KOPT-K1 (cell line): ENCODE measurements at regions not wholly inside any gene's neighbourhood (a gene's known extent, or its start where the extent isn't known, plus 50 kb on each side); places are given as distances from the start of the nearest gene placed in this dataset.

Experiments used
- H3K27ac ChIP-seq: fragments of 200-600 bp; sonication (generic); 2 replicates; pipeline ENCODE4 v1.5.1; 2016; ENCODE audit warnings: antibody characterized with exemption, mild to moderate bottlenecking, low read depth, low read length; ENCODE audit not compliant: poor library complexity, severe bottlenecking
- H3K36me3 ChIP-seq: fragments of 200-600 bp; sonication (generic); 2 replicates; pipeline ENCODE4 v1.5.1; 2017; ENCODE audit warnings: antibody characterized with exemption, mild to moderate bottlenecking, low read length, moderate library complexity; ENCODE audit not compliant: insufficient read depth
- H3K9me3 ChIP-seq: fragments of 200-600 bp; sonication (generic); 2 replicates; pipeline ENCODE4 v1.5.1; 2017; ENCODE audit warnings: antibody characterized with exemption, low read length, mild to moderate bottlenecking; ENCODE audit not compliant: insufficient read depth, poor library complexity, severe bottlenecking

DNA sequence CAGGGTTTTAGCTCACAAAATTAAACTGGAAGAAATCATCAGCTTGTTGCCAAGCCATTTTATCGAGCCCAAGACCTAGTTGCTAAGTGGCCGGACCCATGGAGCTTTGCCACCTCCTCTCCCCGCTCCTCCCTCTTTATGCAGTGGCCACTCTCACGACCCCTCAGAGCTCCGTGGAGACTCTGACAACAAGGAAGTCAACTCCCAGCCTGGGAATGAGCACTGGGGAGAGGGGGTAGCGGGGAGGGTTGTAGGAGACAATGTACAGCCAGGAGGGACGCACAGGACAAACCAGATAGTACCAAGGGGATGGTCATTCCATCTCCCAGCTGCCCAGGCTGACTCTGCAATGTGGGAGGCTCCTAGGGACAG is 250.9 kb downstream of the SIPA1L2 start:
- H3K36me3 ChIP-seq = no peaks in the 10 kb centered on the region
- H3K9me3 ChIP-seq = no peaks in the 10 kb centered on the region
- no peak overlapping the region for H3K27ac ChIP-seq

DNA sequence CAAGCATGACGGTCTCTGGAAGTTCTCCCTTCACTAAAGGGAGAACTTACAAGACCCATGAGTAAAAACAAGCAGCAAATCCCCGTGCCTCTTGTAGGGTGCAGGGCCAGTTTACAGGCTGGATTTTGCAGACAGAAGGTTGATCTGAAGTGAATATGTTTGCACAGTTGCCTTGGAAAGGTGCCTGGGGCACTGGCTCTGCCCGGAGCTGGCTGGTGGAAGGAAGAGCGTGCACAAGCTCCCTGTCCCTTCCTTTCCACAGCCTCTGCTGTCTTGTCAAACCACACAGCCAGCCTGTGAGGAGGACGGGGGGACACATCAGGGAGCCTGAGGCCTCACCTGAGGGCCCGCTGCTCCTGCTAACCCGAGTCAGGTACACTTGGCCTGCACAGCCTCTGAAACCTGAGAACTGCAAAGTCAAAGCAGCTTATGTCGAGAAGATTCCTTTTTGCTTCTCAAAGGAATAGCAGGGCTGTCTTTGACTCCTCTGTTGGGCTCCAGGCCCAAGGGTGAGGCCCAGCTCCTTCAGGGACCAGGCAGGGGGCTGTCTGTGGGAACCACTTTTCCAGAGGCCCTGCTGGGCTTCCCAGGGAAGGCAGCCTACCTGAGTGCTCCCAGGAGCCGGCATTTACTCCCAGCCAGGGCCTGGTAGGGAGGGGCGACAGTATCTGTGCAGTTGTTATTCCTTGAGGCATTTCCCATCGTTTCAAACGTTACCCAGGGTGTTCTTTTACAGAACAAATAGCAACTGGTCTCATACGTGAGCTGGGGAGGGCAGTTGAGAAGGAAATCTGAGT is 251.5 kb downstream of the SIPA1L2 start:
- H3K36me3 ChIP-seq = no peaks in the 10 kb centered on the region
- no peaks in the 10 kb centered on the region for H3K9me3 ChIP-seq
- no peak overlapping the region for H3K27ac ChIP-seq

DNA sequence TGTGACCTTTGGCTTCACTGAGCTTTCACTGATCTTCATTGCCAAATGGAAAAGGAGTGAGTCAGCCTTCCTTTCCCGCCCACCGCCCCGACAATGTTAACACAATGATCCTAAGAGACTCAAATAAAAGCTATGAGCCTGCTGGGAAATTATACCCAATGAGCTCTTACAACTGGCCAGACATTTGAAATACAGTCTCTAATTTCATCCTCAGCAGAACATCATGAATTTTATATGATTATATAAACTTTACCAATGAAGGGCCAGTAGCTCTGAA is 252.5 kb downstream of the SIPA1L2 start:
- Histone ChIP-seq H3K27ac (no peak overlapping the region), H3K9me3 (no peaks in the 10 kb centered on the region), H3K36me3 (no peaks in the 10 kb centered on the region)

DNA sequence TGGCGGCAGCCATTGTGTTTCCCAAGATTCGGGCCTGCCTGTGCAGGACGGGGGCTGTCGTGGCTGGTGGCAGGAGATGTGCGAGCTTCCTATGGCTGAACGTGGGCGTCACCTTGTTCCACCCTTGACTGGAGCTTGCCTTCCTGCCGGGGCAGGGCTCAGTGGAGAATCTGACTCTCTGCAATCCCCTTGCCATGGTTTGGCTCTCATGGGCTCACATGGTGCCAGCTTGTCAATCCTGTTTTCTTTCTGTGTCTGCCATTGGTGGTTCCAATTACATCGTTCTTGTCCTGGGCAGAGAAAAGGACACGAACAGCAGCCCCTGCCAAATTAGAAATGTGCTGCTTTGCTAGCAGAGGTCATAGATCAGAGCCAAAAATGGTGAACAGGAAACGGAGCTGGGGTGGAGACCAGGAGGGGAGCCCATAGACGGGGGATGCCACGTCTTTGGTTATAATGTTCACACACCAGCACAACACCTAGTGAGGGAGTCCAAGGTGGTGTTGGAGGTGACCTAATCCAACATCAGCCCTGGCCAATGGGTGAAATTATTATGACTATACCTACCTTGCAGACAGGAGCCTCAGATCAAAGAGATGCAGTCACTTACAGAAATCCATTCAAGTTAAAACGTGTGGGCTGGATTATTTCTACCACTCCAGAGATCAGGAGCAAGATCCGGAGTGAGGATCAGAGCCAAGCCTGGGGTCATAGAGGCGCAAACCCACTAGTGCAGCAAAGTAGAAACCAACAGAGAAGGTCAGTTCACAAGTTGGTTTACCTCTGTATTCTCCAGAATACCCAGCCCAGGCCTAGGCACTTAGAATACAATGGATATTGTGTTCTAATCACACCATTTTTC is 253.1 kb downstream of the SIPA1L2 start:
- Histone ChIP-seq H3K27ac (no peak overlapping the region), H3K9me3 (no peaks in the 10 kb centered on the region)

DNA sequence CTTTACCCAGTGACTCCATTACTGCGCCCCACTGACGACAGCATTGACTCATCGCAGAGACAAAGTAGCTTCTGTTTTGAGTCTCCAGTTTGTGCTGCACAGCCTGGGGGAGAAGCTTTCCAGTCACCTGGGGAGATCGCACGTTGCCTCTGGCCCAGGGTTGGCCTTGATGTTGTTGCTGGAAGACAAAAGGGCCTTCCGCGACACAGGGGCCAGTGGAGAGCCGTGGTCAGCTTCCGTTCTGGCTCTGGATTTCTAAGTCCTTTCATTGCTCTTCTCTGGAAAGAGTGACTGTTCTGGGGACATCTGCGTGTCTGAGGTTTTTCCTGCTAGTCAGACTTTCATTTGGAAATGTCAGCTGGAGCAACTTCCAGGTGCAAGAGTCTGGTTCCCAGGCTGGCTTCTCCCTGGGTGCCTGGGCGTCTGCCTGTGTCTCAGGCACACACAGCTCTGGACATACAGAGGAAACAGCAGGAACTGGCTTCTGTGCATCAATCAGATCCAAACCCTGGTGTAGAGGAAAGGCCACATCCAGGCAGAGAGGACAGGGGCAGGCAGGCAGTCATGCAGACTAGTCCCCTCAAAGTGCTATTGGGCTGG is 257.0 kb downstream of the SIPA1L2 start:
- H3K9me3 ChIP-seq = no peaks in the 10 kb centered on the region
- H3K27ac ChIP-seq = no peak overlapping the region
- no peaks in the 10 kb centered on the region for H3K36me3 ChIP-seq

More for the DNA sequence above, 253.1 kb downstream of the SIPA1L2 start:
- no peaks in the 10 kb centered on the region for H3K36me3 ChIP-seq

DNA sequence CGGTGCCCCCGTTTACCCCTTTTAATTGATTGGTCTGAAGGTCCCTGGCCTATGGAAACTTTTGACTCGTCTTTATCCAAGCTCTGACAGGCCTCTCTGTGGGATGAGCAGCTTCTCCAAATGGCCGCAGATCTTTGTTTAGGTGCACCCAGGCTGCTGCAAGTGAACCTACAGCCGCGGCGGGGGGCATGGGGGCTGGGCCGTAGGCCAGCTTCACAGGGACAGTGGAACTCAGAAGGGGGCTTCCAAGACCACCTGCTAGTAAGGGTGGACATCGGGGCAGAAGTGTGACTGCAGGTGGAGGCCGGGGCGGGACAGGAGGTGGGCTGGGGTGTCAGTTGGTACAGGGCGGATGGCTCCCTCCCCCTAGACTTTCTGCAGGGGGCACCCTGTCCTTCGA is 257.5 kb downstream of the SIPA1L2 start:
- no peaks in the 10 kb centered on the region for H3K9me3 ChIP-seq
- no peak overlapping the region for H3K27ac ChIP-seq
- no peaks in the 10 kb centered on the region for H3K36me3 ChIP-seq

DNA sequence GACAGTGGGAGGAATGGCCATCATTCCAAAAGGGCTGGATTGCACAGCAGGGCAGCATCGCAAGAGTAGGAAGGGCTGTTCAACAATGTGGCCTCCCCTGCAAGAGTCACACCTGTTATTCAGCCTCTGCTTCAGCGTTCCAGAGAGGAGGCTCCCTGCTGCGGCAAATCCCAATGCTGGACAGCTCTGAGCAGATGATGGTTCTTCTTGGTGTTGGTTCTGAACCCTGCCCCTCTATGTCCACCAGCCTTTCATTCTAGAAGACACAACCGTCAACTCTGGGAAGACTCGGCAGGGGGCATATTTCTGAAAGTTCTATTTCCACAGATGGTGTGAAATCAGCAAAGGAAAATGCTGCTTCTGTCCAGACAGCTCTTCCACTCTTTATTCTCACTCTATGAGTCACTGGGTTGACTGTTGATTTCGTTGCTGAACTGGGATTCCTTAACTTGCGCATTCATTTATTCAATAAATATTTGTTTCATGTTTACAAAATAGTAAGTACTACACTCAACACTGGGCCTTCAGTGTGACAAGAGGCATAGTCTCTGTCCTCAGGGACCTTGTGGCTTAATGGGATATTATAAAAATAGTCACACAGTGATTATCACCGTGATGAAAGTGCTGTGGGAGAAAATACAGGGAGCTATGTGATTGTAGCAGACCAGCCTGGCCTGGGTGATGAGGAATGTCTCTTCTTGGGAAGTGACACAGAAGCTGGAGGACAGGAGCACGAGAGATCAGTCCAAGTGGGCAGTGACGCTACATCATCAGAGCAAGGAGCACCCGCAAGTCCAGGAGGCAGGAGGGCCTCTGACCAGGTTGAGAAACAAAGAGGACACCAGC is 260.3 kb downstream of the SIPA1L2 start:
- Histone ChIP-seq H3K27ac (no peak overlapping the region), H3K9me3 (no peaks in the 10 kb centered on the region), H3K36me3 (no peaks in the 10 kb centered on the region)

DNA sequence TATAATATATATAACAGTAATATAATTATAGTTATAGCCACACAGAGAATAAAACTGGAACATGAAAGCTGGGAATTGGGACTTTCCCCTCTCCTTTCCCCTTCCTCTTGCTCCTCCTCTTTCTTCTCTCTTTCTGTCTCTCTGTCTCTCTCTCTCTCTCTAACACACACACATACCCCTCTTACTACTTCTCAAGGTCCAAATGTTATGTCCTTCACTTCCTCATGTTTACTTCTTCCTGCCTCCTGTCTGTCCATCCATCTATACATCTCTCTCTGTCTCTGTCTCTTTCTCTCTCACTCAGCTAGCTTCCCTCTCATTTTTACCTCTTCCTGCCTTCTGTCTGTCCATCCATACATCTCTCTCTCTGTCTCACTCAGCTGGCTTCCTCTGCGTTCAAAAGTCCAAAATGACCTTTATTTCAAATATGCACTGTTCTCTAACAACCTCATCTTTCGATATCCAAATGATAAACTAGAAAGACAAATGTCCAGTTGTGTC is 261.1 kb downstream of the SIPA1L2 start:
- Histone ChIP-seq H3K9me3 (no peaks in the 10 kb centered on the region), H3K27ac (no peak overlapping the region), H3K36me3 (no peaks in the 10 kb centered on the region)

DNA sequence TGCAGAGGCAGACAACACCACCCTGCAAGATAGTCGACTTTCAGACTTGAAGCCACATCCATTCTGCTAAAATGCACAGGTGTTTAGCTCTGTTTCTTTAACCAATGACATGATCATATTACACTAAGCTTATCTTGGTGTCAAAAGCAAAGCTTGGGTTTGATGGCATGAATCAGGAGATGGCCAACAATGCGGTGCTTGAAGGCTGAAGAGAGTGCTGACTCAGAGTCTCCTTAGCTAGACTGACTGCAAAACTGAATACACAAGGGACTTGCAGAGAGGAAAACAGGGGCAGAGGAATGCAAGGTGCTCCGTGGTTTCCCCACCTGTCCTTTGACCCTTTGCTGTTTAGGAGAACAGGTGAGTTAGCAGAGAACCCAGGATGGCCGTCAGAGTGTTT is 262.6 kb downstream of the SIPA1L2 start:
- no peak overlapping the region for H3K27ac ChIP-seq
- H3K36me3 ChIP-seq = no peaks in the 10 kb centered on the region
- no peaks in the 10 kb centered on the region for H3K9me3 ChIP-seq

DNA sequence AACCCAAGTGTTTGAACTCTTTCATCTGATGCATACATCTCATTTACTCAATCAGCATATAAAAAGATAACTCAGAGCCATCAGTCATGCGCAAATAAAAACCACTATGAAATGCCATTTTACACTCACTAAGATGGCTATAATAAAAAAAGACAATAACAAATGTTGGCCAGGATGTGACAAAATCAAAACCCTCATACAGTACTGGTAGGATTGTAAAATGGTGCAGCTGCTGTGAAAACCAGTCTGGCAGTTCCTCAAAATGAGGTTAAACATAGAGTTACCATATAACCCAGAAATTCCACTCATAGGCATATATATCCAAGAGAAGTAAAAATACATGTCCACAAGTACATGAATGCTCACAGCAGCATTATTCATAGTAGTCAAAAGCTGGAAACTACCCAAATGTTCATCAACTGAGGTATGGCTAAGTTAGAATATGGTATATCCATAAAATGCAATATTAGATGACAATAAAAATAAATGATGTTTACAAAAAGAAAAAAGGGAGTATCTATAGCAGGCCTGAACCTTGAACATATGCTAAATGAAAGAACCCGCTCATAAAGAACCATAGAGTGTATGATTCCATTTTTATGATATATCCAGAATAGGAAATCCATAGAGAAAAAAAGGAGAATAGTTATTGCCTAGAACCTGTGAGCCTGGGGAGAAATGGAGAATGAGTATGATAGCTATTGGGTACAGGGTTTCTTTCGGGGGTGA is 265.1 kb downstream of the SIPA1L2 start:
- Histone ChIP-seq H3K27ac (no peak overlapping the region), H3K36me3 (no peaks in the 10 kb centered on the region), H3K9me3 (no peaks in the 10 kb centered on the region)

DNA sequence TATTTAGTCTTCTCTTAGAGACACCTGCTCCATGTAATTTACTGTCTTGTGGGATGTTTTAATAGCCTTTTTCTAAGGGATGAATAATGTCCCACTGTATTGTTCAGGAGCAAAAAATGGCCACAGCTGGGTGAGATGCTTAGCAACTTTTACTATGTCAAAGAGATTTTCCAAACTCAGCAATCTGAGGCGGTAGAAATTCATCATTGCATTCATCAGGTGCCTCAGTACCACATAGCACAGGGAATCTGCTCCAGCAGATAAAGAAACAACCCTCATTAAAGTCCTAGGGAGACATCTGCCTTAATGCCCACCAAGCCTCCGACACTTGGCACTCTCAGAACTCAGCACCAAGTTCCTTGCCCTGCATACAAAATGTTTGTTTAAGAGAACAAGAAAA is 266.9 kb downstream of the SIPA1L2 start:
- no peak overlapping the region for H3K27ac ChIP-seq
- no peaks in the 10 kb centered on the region for H3K36me3 ChIP-seq
- no peaks in the 10 kb centered on the region for H3K9me3 ChIP-seq

DNA sequence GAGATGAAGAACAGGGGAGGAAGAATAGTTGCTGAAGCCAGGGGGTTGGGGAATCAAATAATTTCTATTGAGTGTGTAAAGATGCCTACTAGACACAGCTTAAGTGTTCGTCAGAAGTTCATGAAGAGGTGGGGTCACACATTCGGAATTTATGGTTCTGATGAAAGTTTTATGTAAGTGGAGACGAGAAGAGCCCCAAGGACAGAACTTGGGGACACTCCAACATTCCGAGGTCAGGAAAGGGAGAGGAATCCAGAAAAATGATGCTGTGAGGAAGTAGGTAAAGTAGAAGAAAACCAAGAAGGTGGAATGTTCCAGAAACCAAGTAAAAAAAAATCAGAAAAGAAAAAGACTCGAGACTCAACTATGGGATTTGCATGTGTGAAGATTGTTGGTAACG is 272.5 kb downstream of the SIPA1L2 start:
- Histone ChIP-seq H3K9me3 (no peaks in the 10 kb centered on the region), H3K36me3 (no peaks in the 10 kb centered on the region), H3K27ac (no peak overlapping the region)

DNA sequence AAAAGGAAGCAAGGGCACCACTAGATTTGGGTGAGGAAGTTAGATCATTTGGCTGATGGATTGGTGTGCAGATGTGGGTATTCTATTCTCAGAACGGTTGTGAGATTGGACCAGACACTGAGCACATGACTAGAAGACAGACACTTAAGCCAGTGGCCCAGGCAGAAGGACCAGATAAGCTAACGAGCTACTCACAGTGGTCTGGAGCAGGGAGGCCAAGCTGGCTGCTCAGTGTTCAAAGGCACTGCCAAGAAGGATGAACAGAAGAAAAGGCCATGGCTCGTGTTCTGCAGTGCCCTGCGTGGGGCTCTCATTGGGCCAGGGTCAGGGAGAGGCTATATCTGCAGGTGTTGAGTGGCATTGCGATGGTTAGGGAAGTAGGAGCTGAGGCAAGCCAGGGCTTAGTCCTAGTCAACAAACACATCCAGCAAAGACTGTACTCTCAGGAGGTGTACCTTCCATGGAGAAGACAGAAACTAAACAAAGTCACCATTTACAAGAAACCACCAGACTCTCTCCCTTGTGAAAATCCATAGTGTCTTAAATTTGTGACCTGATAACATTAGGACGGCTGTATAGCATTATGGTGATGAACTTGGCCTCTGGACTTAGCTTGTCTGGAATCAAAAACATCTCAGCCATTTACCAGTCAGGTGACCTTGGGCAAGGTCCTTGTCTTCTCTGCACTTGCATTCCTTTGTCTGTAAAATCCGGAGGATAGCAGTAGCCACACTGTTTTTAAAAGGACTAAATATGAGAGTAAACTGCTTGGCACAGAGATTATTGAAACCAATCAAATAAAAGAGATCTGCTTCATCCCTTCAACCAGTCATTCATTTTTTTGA is 274.5 kb downstream of the SIPA1L2 start:
- Histone ChIP-seq H3K27ac (no peak overlapping the region), H3K36me3 (no peaks in the 10 kb centered on the region), H3K9me3 (no peaks in the 10 kb centered on the region)
